Suprapubic skin (tissue), 4 donors: ENCODE measurements at regions not wholly inside any gene's neighbourhood (a gene's known extent, or its start where the extent isn't known, plus 50 kb on each side); places are given as distances from the start of the nearest gene placed in this dataset.
A peak's percentile ranks its signal among the peaks of the same experiment; 100 is the strongest.

Experiments used
- CTCF ChIP-seq, 2 donors: fragments of 200-600 bp in 1 of 2; fragments of 450-650 bp in 1 of 2; sonication (generic) in 1 of 2; IDR thresholded peaks; one replicate each; pipeline ENCODE4 v1.5.1; 2016 to 2019; ENCODE audit warnings: antibody characterized with exemption in 2 of 2, mild to moderate bottlenecking in 1 of 2, moderate library complexity in 1 of 2
- EP300 ChIP-seq: sonication (generic); formaldehyde crosslinking; IDR thresholded peaks from one replicate; pipeline ENCODE4 v1.6.1; 2017; ENCODE audit warnings: antibody characterized with exemption
- POLR2A ChIP-seq, 2 donors: fragments of 450-650 bp; IDR thresholded peaks; one replicate each; pipeline ENCODE4 v1.6.1; 2017; ENCODE audit warnings: antibody characterized with exemption in 2 of 2, mild to moderate bottlenecking in 2 of 2, moderate library complexity in 2 of 2
- POLR2AphosphoS5 ChIP-seq, 3 donors: sonication (generic); formaldehyde crosslinking; IDR thresholded peaks; one replicate each; pipeline ENCODE4 v1.6.1; 2017; ENCODE audit warnings: antibody characterized with exemption in 3 of 3

- peak in 2 of 3 donors; percentile 9 to 17 for TF ChIP-seq POLR2AphosphoS5 (IDR thresholded peaks at IDR 0.05)
- no peak for TF ChIP-seq CTCF (IDR thresholded peaks at IDR 0.05)
- TF ChIP-seq POLR2A (IDR thresholded peaks at IDR 0.05): peak in 1 of 2 donors; percentile 57
- no peak for TF ChIP-seq EP300
These were observed 182.0 kb downstream of the SEC14L1 start for GRCh38 chr17:77322514-77323412.
